CD4-positive, alpha-beta T cell treated with Interleukin-6 at 100 ng/mL for 8 hours (primary cell): ENCODE measurements at regions not wholly inside any gene's neighbourhood (a gene's known extent, or its start where the extent isn't known, plus 50 kb on each side); places are given as distances from the start of the nearest gene placed in this dataset.
"Not testable (repeated sequence)": the region's sequence is repeated elsewhere in the genome, so short reads cannot be mapped to it uniquely, and the experiment has no call there.

Source experiments
- DNase-seq: peaks from one replicate; pipeline ENCODE4 v3.0.0-alpha.2; 2020; ENCODE audit warnings: mixed read lengths, low spot score

- DNase-seq, result no peak
Measured at GRCh38 chr1:244106837-244107493, 55.9 kb downstream of the ZBTB18 start.

- DNase-seq, result no peak
Measured at GRCh38 chr1:244111027-244111426, 59.9 kb downstream of the ZBTB18 start.

- no peak for DNase-seq
Measured at GRCh38 chr1:244112041-244112440, 61.0 kb downstream of the ZBTB18 start.

- DNase-seq, result no peak
Measured at GRCh38 chr1:244112636-244113035, 61.6 kb downstream of the ZBTB18 start.

GRCh38 chr1:244113532-244114320 is 62.6 kb downstream of the ZBTB18 start:
- no peak for DNase-seq

- no peak for DNase-seq
Measured at GRCh38 chr1:244114892-244115291, 63.8 kb downstream of the ZBTB18 start.

- no peak for DNase-seq
Measured at GRCh38 chr1:244116946-244117345, 65.9 kb downstream of the ZBTB18 start.

GRCh38 chr1:244118109-244118761 is 67.2 kb downstream of the ZBTB18 start:
- DNase-seq, result no peak

GRCh38 chr1:244128591-244129383 is 77.7 kb downstream of the ZBTB18 start:
- no peak for DNase-seq

- DNase-seq, result no peak
Measured at GRCh38 chr1:244137276-244137675, 86.2 kb downstream of the ZBTB18 start.

GRCh38 chr1:244137725-244138124 is 86.6 kb downstream of the ZBTB18 start:
- no peak for DNase-seq

GRCh38 chr1:244138399-244138798 is 87.3 kb downstream of the ZBTB18 start:
- no peak for DNase-seq

- DNase-seq, result no peak
Measured at GRCh38 chr1:244139655-244140054, 88.6 kb downstream of the ZBTB18 start.

GRCh38 chr1:244140420-244140819 is 89.3 kb downstream of the ZBTB18 start:
- DNase-seq, result no peak

- no peak for DNase-seq
Measured at GRCh38 chr1:244144053-244144452, 93.0 kb downstream of the ZBTB18 start.

GRCh38 chr1:244150071-244150470 is 99.0 kb downstream of the ZBTB18 start:
- no peak for DNase-seq

GRCh38 chr1:244150665-244151064 is 99.6 kb downstream of the ZBTB18 start:
- DNase-seq, result no peak

- no peak for DNase-seq
Measured at GRCh38 chr1:244151537-244151936, 100.5 kb downstream of the ZBTB18 start.

- DNase-seq, result no peak
Measured at GRCh38 chr1:244154508-244154871, 103.4 kb downstream of the ZBTB18 start.

GRCh38 chr1:244154872-244155531 is 103.9 kb downstream of the ZBTB18 start:
- no peak for DNase-seq

- DNase-seq, result no peak
Measured at GRCh38 chr1:244155661-244156060, 104.6 kb downstream of the ZBTB18 start.

GRCh38 chr1:244156617-244157016 is 105.5 kb downstream of the ZBTB18 start:
- not testable (repeated sequence) for DNase-seq
